HepG2 (cell line): ENCODE measurements at regions not wholly inside any gene's neighbourhood (a gene's known extent, or its start where the extent isn't known, plus 50 kb on each side); places are given as distances from the start of the nearest gene placed in this dataset.

Source experiments
- ATAC-seq: fragments of 200-7000 bp; cut with Tn5 transposase; 3 replicates; pipeline ENCODE4 v1.9.1; 2020; ENCODE audit warnings: mild to moderate bottlenecking, moderate library complexity
- BruUV-seq: library from RNA; stranded (reverse); fragments of 400-500 nt; replicated peaks from 2 replicates; lab custom pipeline; 2021; lab: Mats Ljungman, UMichigan
- CTCF ChIA-PET: fragments of 300-600 bp; formaldehyde crosslinking; extraction: SDS; loops from one replicate; lab custom pipeline; 2021; ENCODE audit warnings: low total read pairs, inconsistent platforms, low intra/inter-chr PET ratio; lab: Yijun Ruan, JAX
- POLR2A ChIA-PET: fragments of 350-600 bp; sonication (Branson Sonifier 250); formaldehyde crosslinking; loops from one replicate; lab custom pipeline; 2020; ENCODE audit warnings: antibody characterized with exemption, inconsistent platforms; lab: Yijun Ruan, JAX
- DNase-seq: peaks from one replicate; pipeline ENCODE4 v3.0.0-alpha.2; 2015; ENCODE audit warnings: low spot score
- FAIRE-seq: peaks from 3 replicates; lab custom pipeline; 2011; peaks lifted over from hg19 to GRCh38; lab: Jason Lieb, UNC
- H2AFZ ChIP-seq: one replicate; pipeline ENCODE4 v1.6.1; 2011; ENCODE audit warnings: low read length, inconsistent platforms
- H3K27ac ChIP-seq: fragments of 300-600 bp; 3 replicates; pipeline ENCODE4 v1.8.0; 2011; ENCODE audit warnings: mixed run types, mild to moderate bottlenecking, mixed read lengths, low read length, inconsistent platforms; ENCODE audit not compliant: insufficient read depth; ENCODE audit errors: extremely low read length
- H3K27me3 ChIP-seq, 2 experiments: fragments of 200-600 bp in 1 of 2; 2 replicates in 1 of 2; 3 replicates in 1 of 2; pipeline versions ENCODE4 v1.6.0 to v1.8.0; 2011; ENCODE audit warnings: low read length in 2 of 2, mild to moderate bottlenecking in 2 of 2, moderate library complexity in 2 of 2, inconsistent platforms in 1 of 2; ENCODE audit not compliant: insufficient read depth in 2 of 2, control insufficient read depth in 1 of 2
- H3K36me3 ChIP-seq, 2 experiments: fragments of 200-600 bp in 1 of 2; replicated peaks in 1 of 2; 2 replicates in 1 of 2; 3 replicates in 1 of 2; pipeline versions ENCODE4 v1.5.1 to v1.8.0; 2011; ENCODE audit warnings: low read length in 2 of 2, inconsistent platforms in 1 of 2; ENCODE audit not compliant: insufficient read depth in 2 of 2, control insufficient read depth in 1 of 2
- H3K4me1 ChIP-seq: 2 replicates; pipeline ENCODE4 v1.5.1; 2012; ENCODE audit warnings: low read length, inconsistent platforms; ENCODE audit not compliant: insufficient read depth
- H3K4me2 ChIP-seq: 2 replicates; pipeline ENCODE4 v1.6.0; 2011; ENCODE audit warnings: low read depth, low read length, inconsistent platforms
- H3K4me3 ChIP-seq, 3 experiments: fragments of 200-600 bp in 1 of 3; sonication (generic), shearing (Covaris generic) in 1 of 3; replicated peaks in 1 of 3; 2 replicates each; pipeline ENCODE4 v1.5.1; 2011 to 2016; ENCODE audit warnings: low read length in 3 of 3, inconsistent platforms in 2 of 3, low read depth in 2 of 3, mild to moderate bottlenecking in 2 of 3, control low read depth in 1 of 3, mixed read lengths in 1 of 3; ENCODE audit not compliant: insufficient read depth in 1 of 3
- H3K79me2 ChIP-seq: one replicate; pipeline ENCODE4 v1.6.1; 2011; ENCODE audit warnings: low read length, inconsistent platforms; ENCODE audit not compliant: insufficient read depth
- H3K9ac ChIP-seq: 2 replicates; pipeline ENCODE4 v1.6.0; 2011; ENCODE audit warnings: mild to moderate bottlenecking, low read depth, low read length, inconsistent platforms; ENCODE audit not compliant: insufficient read depth
- H3K9me3 ChIP-seq: 2 replicates; pipeline ENCODE4 v1.5.1; 2012; ENCODE audit warnings: mild to moderate bottlenecking, low read length
- H4K20me1 ChIP-seq: 2 replicates; pipeline ENCODE4 v1.6.0; 2011; ENCODE audit warnings: inconsistent platforms, mild to moderate bottlenecking, low read length, moderate library complexity; ENCODE audit not compliant: insufficient read depth
- CBX1 ChIP-seq: IDR thresholded peaks from one replicate; pipeline ENCODE4 v1.6.1; 2016; ENCODE audit warnings: antibody characterized with exemption, low read depth
- ZNF746 ChIP-seq: sonication (generic); formaldehyde crosslinking; IDR thresholded peaks from 2 replicates; pipeline ENCODE4 v1.8.0; 2022; ENCODE audit warnings: mild to moderate bottlenecking, missing genetic modification reagents
- WGBS: methylation state at CpG from one replicate; pipeline ENCODE4 v1.1.6; 2017; ENCODE audit warnings: low lambda C conversion rate; 5-methylcytosine and 5-hydroxymethylcytosine counted together
- in situ Hi-C: cut with HindIII; loops from 2 replicates; pipeline ENCODE4 v1.10.0; 2017; ENCODE audit warnings: low pct_unique_long_range_greater_than_20kb; ENCODE audit not compliant: extremely low pct_ligation_motif_present
- intact Hi-C: fragments of 100-400 bp; cut with micrococcal nuclease; formaldehyde crosslinking; loops from one replicate; pipeline ENCODE4 v1.10.0; 2022; ENCODE audit not compliant: unreplicated experiment
- TF ChIP-seq, protein P1 (sequence below): sonication (generic); formaldehyde crosslinking; IDR thresholded peaks from 2 replicates; pipeline ENCODE4 v1.5.0; 2020; ENCODE audit warnings: mild to moderate bottlenecking, missing genetic modification reagents
- TF ChIP-seq, protein P2 (sequence below): sonication (generic); formaldehyde crosslinking; IDR thresholded peaks from 2 replicates; pipeline ENCODE4 v1.5.1; 2020; ENCODE audit warnings: mild to moderate bottlenecking, missing genetic modification reagents

DNA sequence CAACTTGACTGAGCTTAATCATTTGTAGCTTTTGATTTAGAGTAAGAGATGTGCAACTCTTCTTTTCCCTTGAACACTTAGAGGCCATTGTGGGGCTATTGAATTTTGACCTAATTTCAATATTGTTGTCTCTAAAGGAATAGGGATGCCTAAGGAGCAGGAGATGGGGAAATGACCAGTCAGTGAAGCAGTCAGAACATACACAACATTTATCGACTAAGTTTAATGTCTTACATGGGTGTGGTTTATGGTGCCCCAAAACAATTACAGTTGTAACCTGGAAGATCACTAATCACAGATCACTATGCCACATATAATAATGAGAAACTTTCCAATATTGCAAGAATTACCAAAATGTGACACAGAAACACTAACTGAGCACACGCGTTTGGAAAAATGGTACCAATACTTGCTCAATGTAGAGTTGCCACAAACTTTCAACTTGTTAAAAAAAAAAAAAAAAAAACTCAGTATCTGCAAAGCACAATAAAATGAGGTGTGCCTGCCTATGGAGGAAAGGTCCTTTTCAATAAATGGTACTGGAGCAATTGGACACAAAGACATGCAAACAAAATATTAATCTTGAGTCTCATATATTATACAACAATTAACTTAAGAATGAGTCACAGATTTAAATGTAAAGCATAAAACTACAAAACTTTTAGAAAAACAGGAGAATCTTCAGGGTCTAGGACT is 189.6 kb upstream of the RAD23B start:
- FAIRE-seq (no peak), ATAC-seq (no peak), DNase-seq (no peak)
- WGBS, result 93% methylated on average over 3 of the region's 3 CpGs
- Histone ChIP-seq H3K9ac (no peak overlapping the region), H3K36me3 (no peaks in the 10 kb centered on the region), H3K9me3 (no peaks in the 10 kb centered on the region), H2AFZ (no peak overlapping the region), H3K4me3 (no peak overlapping the region), H3K4me2 (no peak overlapping the region), H3K4me1 (no peaks in the 10 kb centered on the region), H3K79me2 (no peaks in the 10 kb centered on the region), H3K27ac (no peak overlapping the region), H4K20me1 (no peaks in the 10 kb centered on the region), H3K27me3 (no peaks in the 10 kb centered on the region; a peak in 1 of 5 replicates)
- no peak for TF ChIP-seq CBX1
- TF ChIP-seq, protein P1, sequence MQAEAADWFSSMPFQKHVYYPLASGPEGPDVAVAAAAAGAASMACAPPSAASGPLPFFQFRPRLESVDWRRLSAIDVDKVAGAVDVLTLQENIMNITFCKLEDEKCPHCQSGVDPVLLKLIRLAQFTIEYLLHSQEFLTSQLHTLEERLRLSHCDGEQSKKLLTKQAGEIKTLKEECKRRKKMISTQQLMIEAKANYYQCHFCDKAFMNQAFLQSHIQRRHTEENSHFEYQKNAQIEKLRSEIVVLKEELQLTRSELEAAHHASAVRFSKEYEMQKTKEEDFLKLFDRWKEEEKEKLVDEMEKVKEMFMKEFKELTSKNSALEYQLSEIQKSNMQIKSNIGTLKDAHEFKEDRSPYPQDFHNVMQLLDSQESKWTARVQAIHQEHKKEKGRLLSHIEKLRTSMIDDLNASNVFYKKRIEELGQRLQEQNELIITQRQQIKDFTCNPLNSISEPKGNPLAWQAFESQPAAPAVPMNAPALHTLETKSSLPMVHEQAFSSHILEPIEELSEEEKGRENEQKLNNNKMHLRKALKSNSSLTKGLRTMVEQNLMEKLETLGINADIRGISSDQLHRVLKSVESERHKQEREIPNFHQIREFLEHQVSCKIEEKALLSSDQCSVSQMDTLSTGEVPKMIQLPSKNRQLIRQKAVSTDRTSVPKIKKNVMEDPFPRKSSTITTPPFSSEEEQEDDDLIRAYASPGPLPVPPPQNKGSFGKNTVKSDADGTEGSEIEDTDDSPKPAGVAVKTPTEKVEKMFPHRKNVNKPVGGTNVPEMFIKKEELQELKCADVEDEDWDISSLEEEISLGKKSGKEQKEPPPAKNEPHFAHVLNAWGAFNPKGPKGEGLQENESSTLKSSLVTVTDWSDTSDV (CRISPR knock-in tag), result no peak
- TF ChIP-seq, protein P2, sequence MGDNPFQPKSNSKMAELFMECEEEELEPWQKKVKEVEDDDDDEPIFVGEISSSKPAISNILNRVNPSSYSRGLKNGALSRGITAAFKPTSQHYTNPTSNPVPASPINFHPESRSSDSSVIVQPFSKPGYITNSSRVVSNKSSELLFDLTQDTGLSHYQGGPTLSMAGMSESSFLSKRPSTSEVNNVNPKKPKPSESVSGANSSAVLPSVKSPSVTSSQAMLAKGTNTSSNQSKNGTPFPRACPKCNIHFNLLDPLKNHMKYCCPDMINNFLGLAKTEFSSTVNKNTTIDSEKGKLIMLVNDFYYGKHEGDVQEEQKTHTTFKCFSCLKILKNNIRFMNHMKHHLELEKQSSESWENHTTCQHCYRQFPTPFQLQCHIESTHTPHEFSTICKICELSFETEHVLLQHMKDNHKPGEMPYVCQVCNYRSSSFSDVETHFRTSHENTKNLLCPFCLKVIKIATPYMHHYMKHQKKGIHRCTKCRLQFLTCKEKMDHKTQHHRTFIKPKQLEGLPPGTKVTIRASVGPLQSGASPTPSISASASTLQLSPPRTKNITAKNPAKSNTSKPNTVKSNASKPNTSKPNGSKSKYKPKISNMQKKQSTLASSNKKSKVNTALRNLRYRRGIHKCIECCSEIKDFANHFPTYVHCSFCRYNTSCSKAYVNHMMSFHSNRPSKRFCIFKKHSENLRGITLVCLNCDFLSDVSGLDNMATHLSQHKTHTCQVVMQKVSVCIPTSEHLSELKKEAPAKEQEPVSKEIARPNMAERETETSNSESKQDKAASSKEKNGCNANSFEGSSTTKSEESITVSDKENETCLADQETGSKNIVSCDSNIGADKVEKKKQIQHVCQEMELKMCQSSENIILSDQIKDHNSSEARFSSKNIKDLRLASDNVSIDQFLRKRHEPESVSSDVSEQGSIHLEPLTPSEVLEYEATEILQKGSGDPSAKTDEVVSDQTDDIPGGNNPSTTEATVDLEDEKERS, result no peak
- no peak for TF ChIP-seq ZNF746 (CRISPR knock-in tag)
- intact Hi-C loops, result no loop called here
- ChIA-PET CTCF (no interaction called here), POLR2A (no interaction called here)
- no TSS peak for BruUV-seq
- in situ Hi-C loops, result no loop called here
